ENCODE measurements at regions not wholly inside any gene's neighbourhood (a gene's known extent, or its start where the extent isn't known, plus 50 kb on each side); places are given as distances from the start of the nearest gene placed in this dataset.

GRCh38 chr12:127386723-127387122 lies 880.2 kb upstream of the TMEM132C start:
- Histone ChIP-seq H3K4me1 (ENCODE audit: insufficient read depth, low read length) (peaks cover 22% of the 10 kb centered on the region), H3K36me3 (ENCODE audit: insufficient read depth, low read length) (no peaks in the 10 kb centered on the region), H3K27me3 (ENCODE audit: insufficient read depth, low read length) (no peaks in the 10 kb centered on the region), H4K20me1 (ENCODE audit: insufficient read depth, low read length) (no peaks in the 10 kb centered on the region), H3K9me3 (ENCODE audit: low read depth, low read length) (no peaks in the 10 kb centered on the region), H3K27ac (ENCODE audit: low read depth, low read length) (no peak overlapping the region), H3K4me3 (ENCODE audit: insufficient read depth, low read length) (no peak overlapping the region), H2AFZ (ENCODE audit: low read length) (no peak overlapping the region), H3K79me2 (ENCODE audit: insufficient read depth, low read length) (no peaks in the 10 kb centered on the region), H3K4me2 (ENCODE audit: insufficient read depth, low read length) (no peak overlapping the region)
- no peak for TF ChIP-seq CTCF (IDR thresholded peaks at IDR 0.05; ENCODE audit: extremely low read depth, low read depth, low read length)
- no peak for DNase-seq (ENCODE audit: insufficient read length, low spot score, missing footprints)

- no peaks in the 10 kb centered on the region for H3K9me3 ChIP-seq (ENCODE audit: low read depth, low read length)
- no peak overlapping the region for H3K4me2 ChIP-seq (ENCODE audit: insufficient read depth, low read length)
- H3K27me3 ChIP-seq (ENCODE audit: insufficient read depth, low read length): no peaks in the 10 kb centered on the region
- no peak for TF ChIP-seq CTCF (IDR thresholded peaks at IDR 0.05; ENCODE audit: extremely low read depth, low read depth, low read length)
- no peaks in the 10 kb centered on the region for H4K20me1 ChIP-seq (ENCODE audit: insufficient read depth, low read length)
- no peak overlapping the region for H3K27ac ChIP-seq (ENCODE audit: low read depth, low read length)
- peaks cover 19% of the 10 kb centered on the region for H3K4me1 ChIP-seq (ENCODE audit: insufficient read depth, low read length)
- H3K36me3 ChIP-seq (ENCODE audit: insufficient read depth, low read length): no peaks in the 10 kb centered on the region
- H3K79me2 ChIP-seq (ENCODE audit: insufficient read depth, low read length): no peaks in the 10 kb centered on the region
- H2AFZ ChIP-seq (ENCODE audit: low read length): no peak overlapping the region
- no peak for DNase-seq (ENCODE audit: insufficient read length, low spot score, missing footprints)
- H3K4me3 ChIP-seq (ENCODE audit: insufficient read depth, low read length): no peak overlapping the region
Observed at GRCh38 chr12:127388985-127389384, 878.0 kb upstream of the TMEM132C start.

- Histone ChIP-seq H2AFZ (ENCODE audit: low read length) (no peak overlapping the region), H3K9me3 (ENCODE audit: low read depth, low read length) (no peaks in the 10 kb centered on the region), H3K27me3 (ENCODE audit: insufficient read depth, low read length) (no peaks in the 10 kb centered on the region), H3K4me3 (ENCODE audit: insufficient read depth, low read length) (no peak overlapping the region), H3K4me2 (ENCODE audit: insufficient read depth, low read length) (no peak overlapping the region), H3K4me1 (ENCODE audit: insufficient read depth, low read length) (peaks cover 25% of the 10 kb centered on the region), H4K20me1 (ENCODE audit: insufficient read depth, low read length) (no peaks in the 10 kb centered on the region), H3K36me3 (ENCODE audit: insufficient read depth, low read length) (no peaks in the 10 kb centered on the region), H3K79me2 (ENCODE audit: insufficient read depth, low read length) (no peaks in the 10 kb centered on the region), H3K27ac (ENCODE audit: low read depth, low read length) (no peak overlapping the region)
- no peak for DNase-seq (ENCODE audit: insufficient read length, low spot score, missing footprints)
- TF ChIP-seq CTCF (IDR thresholded peaks at IDR 0.05; ENCODE audit: extremely low read depth, low read depth, low read length): no peak
Observed at GRCh38 chr12:127389923-127390322, 877.0 kb upstream of the TMEM132C start.

- Histone ChIP-seq H3K27me3 (ENCODE audit: insufficient read depth, low read length) (no peaks in the 10 kb centered on the region), H3K4me1 (ENCODE audit: insufficient read depth, low read length) (peaks cover 31% of the 10 kb centered on the region), H3K27ac (ENCODE audit: low read depth, low read length) (no peak overlapping the region)
Observed at GRCh38 chr12:127393465-127393864, 873.5 kb upstream of the TMEM132C start.

More at GRCh38 chr12:127393465-127393864, 873.5 kb upstream of the TMEM132C start:
- Histone ChIP-seq H3K4me2 (ENCODE audit: insufficient read depth, low read length) (no peak overlapping the region), H3K9me3 (ENCODE audit: low read depth, low read length) (no peaks in the 10 kb centered on the region), H2AFZ (ENCODE audit: low read length) (no peak overlapping the region), H3K79me2 (ENCODE audit: insufficient read depth, low read length) (no peaks in the 10 kb centered on the region), H4K20me1 (ENCODE audit: insufficient read depth, low read length) (no peaks in the 10 kb centered on the region), H3K36me3 (ENCODE audit: insufficient read depth, low read length) (no peaks in the 10 kb centered on the region), H3K4me3 (ENCODE audit: insufficient read depth, low read length) (no peak overlapping the region)
- no peak for TF ChIP-seq CTCF (IDR thresholded peaks at IDR 0.05; ENCODE audit: extremely low read depth, low read depth, low read length)
- DNase-seq (ENCODE audit: insufficient read length, low spot score, missing footprints): no peak
